ENCODE measurements at regions not wholly inside any gene's neighbourhood (a gene's known extent, or its start where the extent isn't known, plus 50 kb on each side); places are given as distances from the start of the nearest gene placed in this dataset.

DNA sequence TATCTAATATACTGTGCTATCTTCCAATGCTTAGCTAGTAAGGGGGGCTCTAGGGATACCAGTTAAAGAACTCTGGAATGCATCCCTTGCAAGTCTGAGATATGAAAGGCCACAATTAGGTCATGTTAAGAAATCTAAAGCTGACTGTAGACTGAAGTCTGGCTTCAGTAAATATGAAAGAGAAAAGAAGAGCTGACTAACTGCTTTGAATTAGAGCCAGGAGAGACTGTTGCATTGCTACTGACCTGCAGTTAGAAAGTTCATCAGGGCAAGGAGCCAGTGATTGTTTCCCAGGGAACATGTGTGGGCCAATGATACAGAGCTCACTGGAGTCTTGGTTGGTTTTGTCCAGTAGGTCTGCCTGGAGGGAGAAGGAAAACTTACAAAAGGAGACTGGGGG is 472.1 kb upstream of the TNC start:
- no peaks in the 10 kb centered on the region for H3K27me3 ChIP-seq (ENCODE audit: control insufficient read depth in 1 of 2, insufficient read depth in 2 of 2, low read length in 2 of 2)
- H3K4me3 ChIP-seq (ENCODE audit: low read depth in 1 of 2, low read length in 2 of 2): no peak overlapping the region
- no peak overlapping the region for H3K27ac ChIP-seq (ENCODE audit: low read depth, low read length)
- H3K9ac ChIP-seq (ENCODE audit: low read length): no peak overlapping the region
- no peaks in the 10 kb centered on the region for H3K36me3 ChIP-seq (ENCODE audit: insufficient read depth, low read length)
- no peaks in the 10 kb centered on the region for H3K9me3 ChIP-seq (ENCODE audit: low read length)
- H3K4me1 ChIP-seq (ENCODE audit: insufficient read depth, low read length): no peaks in the 10 kb centered on the region

DNA sequence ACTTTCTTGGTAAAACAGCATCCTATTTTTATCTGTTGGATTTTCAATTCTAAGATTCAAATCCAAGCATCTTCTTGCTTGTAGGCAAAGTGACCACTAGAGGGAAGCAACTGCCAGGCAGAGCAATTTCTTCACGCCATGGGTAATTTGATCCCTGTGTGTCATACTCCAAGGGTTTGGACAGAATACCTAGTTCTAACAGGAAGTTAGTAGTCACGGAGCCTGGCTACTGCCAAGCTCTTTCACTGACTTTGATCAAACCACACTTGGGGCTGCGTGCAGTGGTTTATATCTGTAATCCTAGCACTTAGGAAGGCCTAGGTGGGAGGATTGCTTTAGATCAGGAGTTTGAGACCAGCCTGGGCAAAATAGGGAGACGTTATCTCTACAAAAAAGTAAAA is 473.6 kb upstream of the TNC start:
- Histone ChIP-seq H3K4me3 (ENCODE audit: low read depth in 1 of 2, low read length in 2 of 2) (no peak overlapping the region), H3K27ac (ENCODE audit: low read depth, low read length) (no peak overlapping the region), H3K27me3 (ENCODE audit: control insufficient read depth in 1 of 2, insufficient read depth in 2 of 2, low read length in 2 of 2) (no peaks in the 10 kb centered on the region), H3K4me1 (ENCODE audit: insufficient read depth, low read length) (no peaks in the 10 kb centered on the region), H3K9ac (ENCODE audit: low read length) (no peak overlapping the region), H3K9me3 (ENCODE audit: low read length) (no peaks in the 10 kb centered on the region), H3K36me3 (ENCODE audit: insufficient read depth, low read length) (no peaks in the 10 kb centered on the region)

GRCh38 chr9:115593587-115594091 is 475.7 kb upstream of the TNC start:
- no peak overlapping the region for H3K9ac ChIP-seq (ENCODE audit: low read length)
- no peak overlapping the region for H3K4me3 ChIP-seq (ENCODE audit: low read depth in 1 of 2, low read length in 2 of 2)
- no peaks in the 10 kb centered on the region for H3K27me3 ChIP-seq (ENCODE audit: control insufficient read depth in 1 of 2, insufficient read depth in 2 of 2, low read length in 2 of 2)
- H3K27ac ChIP-seq (ENCODE audit: low read depth, low read length): no peak overlapping the region
- H3K36me3 ChIP-seq (ENCODE audit: insufficient read depth, low read length): no peaks in the 10 kb centered on the region
- no peaks in the 10 kb centered on the region for H3K9me3 ChIP-seq (ENCODE audit: low read length)
- H3K4me1 ChIP-seq (ENCODE audit: insufficient read depth, low read length): no peaks in the 10 kb centered on the region

- Histone ChIP-seq H3K4me3 (ENCODE audit: low read depth in 1 of 2, low read length in 2 of 2) (no peak overlapping the region), H3K27ac (ENCODE audit: low read depth, low read length) (no peak overlapping the region), H3K9ac (ENCODE audit: low read length) (no peak overlapping the region), H3K27me3 (ENCODE audit: control insufficient read depth in 1 of 2, insufficient read depth in 2 of 2, low read length in 2 of 2) (no peaks in the 10 kb centered on the region), H3K9me3 (ENCODE audit: low read length) (no peaks in the 10 kb centered on the region), H3K4me1 (ENCODE audit: insufficient read depth, low read length) (no peaks in the 10 kb centered on the region), H3K36me3 (ENCODE audit: insufficient read depth, low read length) (no peaks in the 10 kb centered on the region)
Measured at GRCh38 chr9:115594557-115594956, 476.6 kb upstream of the TNC start.

DNA sequence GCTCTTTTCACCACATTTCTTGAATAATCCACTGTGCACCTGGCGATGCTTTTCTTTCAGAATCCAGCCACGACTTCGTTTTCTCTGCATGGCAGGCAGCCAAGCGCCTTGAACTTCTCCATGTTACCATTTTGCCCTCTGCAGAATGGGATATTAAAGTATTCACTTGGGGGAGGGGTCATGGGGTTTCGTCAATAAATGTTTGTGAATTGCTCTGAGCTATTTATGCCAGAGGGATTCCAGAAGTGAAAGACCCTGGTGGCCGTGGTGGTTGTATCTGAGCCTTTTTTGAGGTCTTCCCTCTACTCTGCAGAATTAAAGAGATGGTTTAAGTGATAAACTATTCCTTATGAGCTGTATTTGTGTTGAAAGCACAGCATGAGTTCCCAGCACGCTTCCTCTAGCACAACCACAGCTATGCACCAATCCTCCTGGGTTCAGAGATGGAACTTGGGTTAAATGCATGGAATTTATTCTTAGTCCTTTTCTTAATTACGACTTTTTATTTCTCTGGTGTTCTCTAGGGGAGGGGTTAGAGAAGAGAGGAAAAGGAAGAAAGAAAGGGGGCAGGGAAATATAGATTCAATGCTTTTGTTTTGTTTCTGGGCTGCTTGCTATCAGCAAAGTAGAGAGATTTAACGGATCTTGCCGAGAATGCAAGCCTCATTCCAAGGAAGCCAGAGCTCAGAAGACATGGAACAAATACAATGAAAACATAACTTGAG is 478.2 kb upstream of the TNC start:
- Histone ChIP-seq H3K4me3 (ENCODE audit: low read depth in 1 of 2, low read length in 2 of 2) (no peak overlapping the region), H3K9me3 (ENCODE audit: low read length) (no peaks in the 10 kb centered on the region), H3K36me3 (ENCODE audit: insufficient read depth, low read length) (no peaks in the 10 kb centered on the region), H3K9ac (ENCODE audit: low read length) (no peak overlapping the region), H3K4me1 (ENCODE audit: insufficient read depth, low read length) (no peaks in the 10 kb centered on the region), H3K27ac (ENCODE audit: low read depth, low read length) (no peak overlapping the region), H3K27me3 (ENCODE audit: control insufficient read depth in 1 of 2, insufficient read depth in 2 of 2, low read length in 2 of 2) (no peaks in the 10 kb centered on the region)

GRCh38 chr9:115596746-115597080 is 478.8 kb upstream of the TNC start:
- Histone ChIP-seq H3K4me1 (ENCODE audit: insufficient read depth, low read length) (no peaks in the 10 kb centered on the region), H3K9me3 (ENCODE audit: low read length) (no peaks in the 10 kb centered on the region), H3K27me3 (ENCODE audit: control insufficient read depth in 1 of 2, insufficient read depth in 2 of 2, low read length in 2 of 2) (no peaks in the 10 kb centered on the region), H3K27ac (ENCODE audit: low read depth, low read length) (no peak overlapping the region), H3K4me3 (ENCODE audit: low read depth in 1 of 2, low read length in 2 of 2) (no peak overlapping the region), H3K36me3 (ENCODE audit: insufficient read depth, low read length) (no peaks in the 10 kb centered on the region), H3K9ac (ENCODE audit: low read length) (no peak overlapping the region)

GRCh38 chr9:115597330-115597895 is 479.5 kb upstream of the TNC start:
- Histone ChIP-seq H3K4me1 (ENCODE audit: insufficient read depth, low read length) (no peaks in the 10 kb centered on the region), H3K27ac (ENCODE audit: low read depth, low read length) (no peak overlapping the region), H3K4me3 (ENCODE audit: low read depth in 1 of 2, low read length in 2 of 2) (no peak overlapping the region), H3K9ac (ENCODE audit: low read length) (no peak overlapping the region), H3K9me3 (ENCODE audit: low read length) (no peaks in the 10 kb centered on the region), H3K27me3 (ENCODE audit: control insufficient read depth in 1 of 2, insufficient read depth in 2 of 2, low read length in 2 of 2) (no peaks in the 10 kb centered on the region), H3K36me3 (ENCODE audit: insufficient read depth, low read length) (no peaks in the 10 kb centered on the region)

DNA sequence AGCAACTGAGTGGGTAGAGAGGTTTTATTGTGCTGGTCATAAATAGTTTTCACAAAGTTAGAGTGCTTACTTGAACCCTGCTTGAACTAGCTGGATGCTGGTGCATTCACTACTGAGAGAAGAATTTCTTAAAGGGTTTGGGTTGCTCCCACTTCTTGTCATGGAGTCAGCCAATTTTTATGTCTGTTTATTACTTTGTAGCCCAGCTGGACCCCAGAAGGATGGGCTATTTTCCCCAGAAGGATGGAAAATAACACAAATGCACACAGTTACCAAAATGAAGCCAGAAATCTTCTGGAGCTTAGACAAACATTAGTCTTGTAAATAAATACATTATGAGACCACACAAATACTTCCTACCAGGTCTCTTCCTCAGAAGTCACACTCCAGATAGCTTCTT is 480.8 kb upstream of the TNC start:
- H3K4me3 ChIP-seq (ENCODE audit: low read depth in 1 of 2, low read length in 2 of 2): no peak overlapping the region
- no peaks in the 10 kb centered on the region for H3K4me1 ChIP-seq (ENCODE audit: insufficient read depth, low read length)
- H3K9ac ChIP-seq (ENCODE audit: low read length): no peak overlapping the region
- no peaks in the 10 kb centered on the region for H3K36me3 ChIP-seq (ENCODE audit: insufficient read depth, low read length)
- no peaks in the 10 kb centered on the region for H3K9me3 ChIP-seq (ENCODE audit: low read length)
- no peaks in the 10 kb centered on the region for H3K27me3 ChIP-seq (ENCODE audit: control insufficient read depth in 1 of 2, insufficient read depth in 2 of 2, low read length in 2 of 2)
- H3K27ac ChIP-seq (ENCODE audit: low read depth, low read length): no peak overlapping the region

DNA sequence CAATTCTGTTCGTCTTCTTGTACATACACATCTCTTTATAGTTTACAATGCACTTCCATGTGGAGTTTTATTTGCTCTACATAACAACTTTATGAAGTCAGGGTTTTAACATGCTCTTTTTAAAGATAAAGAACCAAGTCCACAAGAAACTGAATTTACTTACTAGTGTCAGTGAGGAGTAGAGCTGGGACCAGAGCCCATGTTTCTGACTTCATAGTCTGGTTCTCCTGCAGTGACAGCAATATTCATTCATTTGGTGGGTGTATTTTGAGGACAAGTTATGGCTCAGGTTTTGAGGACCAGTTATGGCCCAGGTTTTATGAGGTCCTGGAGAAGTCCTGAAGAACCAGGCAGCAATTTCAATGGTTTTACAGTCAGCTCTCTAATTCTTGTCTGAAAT is 481.9 kb upstream of the TNC start:
- Histone ChIP-seq H3K4me1 (ENCODE audit: insufficient read depth, low read length) (no peaks in the 10 kb centered on the region), H3K4me3 (ENCODE audit: low read depth in 1 of 2, low read length in 2 of 2) (no peak overlapping the region), H3K9me3 (ENCODE audit: low read length) (no peaks in the 10 kb centered on the region), H3K9ac (ENCODE audit: low read length) (no peak overlapping the region), H3K27me3 (ENCODE audit: control insufficient read depth in 1 of 2, insufficient read depth in 2 of 2, low read length in 2 of 2) (no peaks in the 10 kb centered on the region), H3K36me3 (ENCODE audit: insufficient read depth, low read length) (no peaks in the 10 kb centered on the region), H3K27ac (ENCODE audit: low read depth, low read length) (no peak overlapping the region)

- Histone ChIP-seq H3K27ac (ENCODE audit: low read depth, low read length) (no peak overlapping the region), H3K4me3 (ENCODE audit: low read depth in 1 of 2, low read length in 2 of 2) (no peak overlapping the region), H3K9ac (ENCODE audit: low read length) (no peak overlapping the region), H3K4me1 (ENCODE audit: insufficient read depth, low read length) (no peaks in the 10 kb centered on the region), H3K36me3 (ENCODE audit: insufficient read depth, low read length) (no peaks in the 10 kb centered on the region), H3K27me3 (ENCODE audit: control insufficient read depth in 1 of 2, insufficient read depth in 2 of 2, low read length in 2 of 2) (no peaks in the 10 kb centered on the region), H3K9me3 (ENCODE audit: low read length) (no peaks in the 10 kb centered on the region)
Measured at GRCh38 chr9:115601434-115601833, 483.5 kb upstream of the TNC start.

DNA sequence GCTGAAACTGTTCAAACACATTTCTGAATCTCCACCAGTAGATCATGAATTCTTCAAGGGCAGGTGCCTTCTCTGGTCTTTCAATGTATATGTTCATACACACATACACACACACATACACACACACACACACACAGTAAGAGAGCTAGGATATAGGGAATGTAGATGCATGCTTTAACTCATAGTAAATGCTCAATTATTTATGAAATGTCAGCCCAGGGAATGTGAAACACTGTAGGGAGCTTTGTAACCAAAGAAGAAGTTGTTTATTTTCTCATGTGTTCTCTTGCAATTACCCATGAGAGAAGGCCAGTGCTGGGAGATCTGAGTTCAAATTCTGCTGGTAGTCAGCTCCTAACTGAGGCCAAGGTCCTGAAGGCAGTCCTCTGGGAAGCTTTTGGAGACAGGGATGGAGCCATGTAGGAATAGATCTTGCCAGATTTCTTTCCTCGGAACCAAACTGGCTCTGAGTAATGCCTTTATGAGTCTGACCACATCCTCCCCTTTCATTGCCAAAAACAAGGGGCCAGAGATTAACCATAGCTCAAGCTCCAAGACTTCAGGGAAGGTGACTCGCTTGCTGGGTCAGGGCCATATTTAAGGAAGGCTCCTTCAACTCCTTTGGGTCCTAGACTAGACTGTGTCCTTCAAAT is 487.0 kb upstream of the TNC start:
- no peak overlapping the region for H3K4me3 ChIP-seq (ENCODE audit: low read depth in 1 of 2, low read length in 2 of 2)
- no peaks in the 10 kb centered on the region for H3K36me3 ChIP-seq (ENCODE audit: insufficient read depth, low read length)
- H3K9ac ChIP-seq (ENCODE audit: low read length): no peak overlapping the region
- no peaks in the 10 kb centered on the region for H3K9me3 ChIP-seq (ENCODE audit: low read length)
- no peaks in the 10 kb centered on the region for H3K4me1 ChIP-seq (ENCODE audit: insufficient read depth, low read length)
- no peaks in the 10 kb centered on the region for H3K27me3 ChIP-seq (ENCODE audit: control insufficient read depth in 1 of 2, insufficient read depth in 2 of 2, low read length in 2 of 2)
- no peak overlapping the region for H3K27ac ChIP-seq (ENCODE audit: low read depth, low read length)

DNA sequence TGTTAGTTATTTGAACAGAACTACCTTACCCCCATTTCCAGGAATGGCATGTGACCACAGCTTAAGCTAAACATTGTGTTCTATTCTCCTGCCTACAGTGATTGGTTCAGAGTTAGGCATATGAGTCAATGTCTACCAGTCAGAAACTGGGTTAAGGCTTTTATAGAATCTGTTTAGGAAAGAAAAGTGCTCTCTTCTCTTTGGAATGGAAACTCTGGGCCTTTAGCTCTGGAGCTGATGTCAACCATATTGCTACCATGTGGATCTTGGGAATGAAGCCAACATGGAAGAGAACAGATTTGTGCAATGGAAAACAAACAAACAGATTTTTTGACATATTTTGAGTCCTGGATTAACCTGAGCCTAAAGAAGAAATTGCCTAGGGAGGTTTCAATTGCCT is 488.9 kb upstream of the TNC start:
- no peak overlapping the region for H3K27ac ChIP-seq (ENCODE audit: low read depth, low read length)

More for the DNA sequence above, 488.9 kb upstream of the TNC start:
- Histone ChIP-seq H3K4me1 (ENCODE audit: insufficient read depth, low read length) (no peaks in the 10 kb centered on the region), H3K9ac (ENCODE audit: low read length) (no peak overlapping the region), H3K4me3 (ENCODE audit: low read depth in 1 of 2, low read length in 2 of 2) (no peak overlapping the region), H3K27me3 (ENCODE audit: control insufficient read depth in 1 of 2, insufficient read depth in 2 of 2, low read length in 2 of 2) (no peaks in the 10 kb centered on the region), H3K36me3 (ENCODE audit: insufficient read depth, low read length) (no peaks in the 10 kb centered on the region), H3K9me3 (ENCODE audit: low read length) (no peaks in the 10 kb centered on the region)

Data from muscle layer of colon (tissue), 2 donors.